ENCODE measurements at regions not wholly inside any gene's neighbourhood (a gene's known extent, or its start where the extent isn't known, plus 50 kb on each side); places are given as distances from the start of the nearest gene placed in this dataset. TPM values are rescaled to one million over a fixed set of nuclear protein-coding genes. Genes with fewer than 3 reads are reported as not detected.

DNA sequence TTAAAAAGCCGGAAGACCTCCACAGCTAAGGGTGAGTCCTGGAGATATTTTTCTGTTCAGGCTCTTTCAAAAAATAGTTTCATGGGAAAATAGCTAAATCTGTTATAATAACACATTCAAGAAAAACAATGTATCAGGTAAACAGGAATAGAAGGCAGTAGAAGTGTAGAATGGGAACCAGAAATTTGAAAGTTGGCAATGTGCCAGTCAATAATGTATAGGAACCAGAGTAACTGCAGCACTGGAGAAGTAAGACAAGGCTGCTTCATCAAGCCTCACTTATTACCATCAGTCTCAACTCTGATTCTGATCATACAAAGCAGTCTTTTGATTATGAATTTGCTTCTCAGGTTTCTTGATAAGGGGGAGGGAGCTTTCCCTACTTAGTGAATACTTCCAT is 81.4 kb upstream of the VRK2 start:
- H3K9ac ChIP-seq (ENCODE audit: low read depth, low read length): no peak overlapping the region
- H3K9me3 ChIP-seq (replicated peaks; ENCODE audit: low read length): no peaks in the 10 kb centered on the region
- no peak overlapping the region for H3K4me3 ChIP-seq (ENCODE audit: low read length)
- no peak overlapping the region for H3K4me2 ChIP-seq (ENCODE audit: low read length)
- no peaks in the 10 kb centered on the region for H3K36me3 ChIP-seq (ENCODE audit: insufficient read depth, low read length)
- no peaks in the 10 kb centered on the region for H3K4me1 ChIP-seq (ENCODE audit: control insufficient read depth, insufficient read depth, low read length)
- H3K27me3 ChIP-seq (ENCODE audit: control insufficient read depth, insufficient read depth, low read length): no peaks in the 10 kb centered on the region

DNA sequence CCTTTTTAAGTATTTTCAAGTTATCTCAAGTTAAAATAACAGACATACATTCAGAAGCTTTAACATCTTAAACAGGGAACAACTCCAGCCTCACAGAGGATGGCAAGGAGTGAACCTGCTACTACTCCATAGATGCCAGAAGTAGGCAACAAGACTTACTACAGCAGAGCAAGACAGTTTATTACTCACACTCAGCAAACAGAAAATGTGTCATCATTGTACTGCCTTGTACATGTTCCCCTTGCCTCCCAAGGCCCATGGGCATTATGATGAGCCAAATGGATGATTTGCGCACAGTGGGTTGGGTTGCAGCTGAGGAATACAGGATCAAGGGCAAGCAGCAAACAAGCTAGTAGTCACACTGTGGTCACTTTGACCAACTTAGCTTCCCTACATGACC is 80.6 kb upstream of the VRK2 start:
- Histone ChIP-seq H3K9ac (ENCODE audit: low read depth, low read length) (no peak overlapping the region), H3K27me3 (ENCODE audit: control insufficient read depth, insufficient read depth, low read length) (no peaks in the 10 kb centered on the region), H3K4me1 (ENCODE audit: control insufficient read depth, insufficient read depth, low read length) (no peaks in the 10 kb centered on the region), H3K4me2 (ENCODE audit: low read length) (no peak overlapping the region), H3K9me3 (replicated peaks; ENCODE audit: low read length) (no peaks in the 10 kb centered on the region), H3K36me3 (ENCODE audit: insufficient read depth, low read length) (no peaks in the 10 kb centered on the region), H3K4me3 (ENCODE audit: low read length) (no peak overlapping the region)

DNA sequence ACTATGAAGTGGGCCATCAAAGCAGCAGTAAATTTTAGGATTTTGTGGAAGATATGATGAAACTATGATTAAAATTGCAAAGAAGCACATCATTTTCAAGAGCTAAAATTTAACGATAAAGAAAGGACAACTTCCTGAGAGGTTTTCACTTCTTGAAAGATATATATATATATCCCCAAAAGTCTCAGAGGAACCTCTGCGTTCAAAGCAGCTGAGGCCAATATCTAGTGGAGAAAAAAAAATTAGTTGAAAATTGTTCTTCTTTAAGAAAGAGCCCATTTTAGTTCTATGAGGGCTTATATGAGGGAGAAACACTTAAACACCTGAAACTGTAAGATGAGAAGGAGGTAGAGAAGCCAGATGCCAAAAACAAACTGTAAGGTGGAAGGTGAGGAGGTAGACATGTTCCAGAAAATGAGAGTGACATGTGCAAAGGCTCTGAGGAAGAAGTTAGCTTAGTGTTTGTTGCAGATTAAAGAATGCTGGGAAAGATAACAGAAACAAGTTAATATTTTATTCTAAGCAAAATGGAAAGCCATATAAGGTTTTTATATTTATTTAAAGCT is 72.9 kb upstream of the VRK2 start:
- Histone ChIP-seq H3K9ac (ENCODE audit: low read depth, low read length) (no peak overlapping the region), H3K4me1 (ENCODE audit: control insufficient read depth, insufficient read depth, low read length) (no peaks in the 10 kb centered on the region), H3K4me2 (ENCODE audit: low read length) (no peak overlapping the region), H3K9me3 (replicated peaks; ENCODE audit: low read length) (no peaks in the 10 kb centered on the region), H3K4me3 (ENCODE audit: low read length) (no peak overlapping the region), H3K27me3 (ENCODE audit: control insufficient read depth, insufficient read depth, low read length) (no peaks in the 10 kb centered on the region), H3K36me3 (ENCODE audit: insufficient read depth, low read length) (no peaks in the 10 kb centered on the region)

DNA sequence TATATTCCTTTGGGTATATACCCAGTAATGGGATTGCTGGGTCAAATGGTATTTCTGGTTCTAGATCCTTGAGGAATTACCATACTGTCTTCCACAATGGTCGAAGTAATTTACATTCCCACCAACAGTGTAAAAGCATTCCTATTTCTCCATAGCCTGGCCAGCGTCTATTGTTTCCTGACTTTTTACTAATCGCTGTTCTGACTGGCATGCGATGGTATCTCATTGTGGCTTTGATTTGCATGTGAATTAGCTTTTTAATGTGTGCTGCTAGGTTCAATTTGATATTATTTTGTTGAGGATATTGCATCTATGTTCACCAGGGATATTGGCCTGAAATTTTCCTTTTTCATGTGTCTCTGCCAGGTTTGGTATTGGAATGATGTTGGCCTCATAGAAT is 67.4 kb upstream of the VRK2 start:
- no peaks in the 10 kb centered on the region for H3K36me3 ChIP-seq (ENCODE audit: insufficient read depth, low read length)
- no peaks in the 10 kb centered on the region for H3K9me3 ChIP-seq (replicated peaks; ENCODE audit: low read length)
- peaks cover 16% of the 10 kb centered on the region for H3K4me1 ChIP-seq (ENCODE audit: control insufficient read depth, insufficient read depth, low read length)
- no peak overlapping the region for H3K4me2 ChIP-seq (ENCODE audit: low read length)
- H3K27me3 ChIP-seq (ENCODE audit: control insufficient read depth, insufficient read depth, low read length): no peaks in the 10 kb centered on the region
- H3K4me3 ChIP-seq (ENCODE audit: low read length): no peak overlapping the region
- H3K9ac ChIP-seq (ENCODE audit: low read depth, low read length): no peak overlapping the region

DNA sequence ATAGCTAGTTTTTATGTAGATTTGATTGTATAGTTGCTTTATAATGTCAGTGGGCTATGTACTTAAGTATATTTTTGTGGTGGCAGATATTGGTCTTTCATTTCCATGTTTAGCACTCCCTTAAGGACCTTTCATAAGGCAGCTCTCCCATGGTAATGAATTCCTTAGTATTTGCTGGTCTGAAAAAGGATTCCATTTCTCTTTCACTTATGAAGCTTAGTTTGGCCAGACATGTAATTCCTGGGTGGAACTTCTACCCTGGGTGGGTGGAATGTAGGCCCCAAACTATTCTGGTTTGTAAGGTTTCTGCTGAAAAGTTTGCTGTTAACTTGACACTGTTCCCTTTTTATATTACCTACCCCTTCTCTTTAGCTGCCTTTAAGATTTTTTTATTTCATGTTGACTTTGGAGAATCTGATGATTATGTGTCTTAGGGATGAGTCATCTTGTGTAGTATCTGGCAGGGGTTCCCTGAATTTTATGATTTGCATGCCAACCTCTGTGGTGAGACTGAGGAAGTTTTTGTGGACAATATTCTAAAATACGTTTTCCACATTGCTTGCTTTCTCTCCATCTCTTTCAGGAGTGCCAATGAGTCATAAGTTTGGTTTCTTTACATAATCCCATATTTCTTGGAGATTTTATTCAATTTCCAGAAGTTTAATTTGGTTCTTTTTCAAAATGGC is 65.4 kb upstream of the VRK2 start:
- H3K27me3 ChIP-seq (ENCODE audit: control insufficient read depth, insufficient read depth, low read length): no peaks in the 10 kb centered on the region
- no peaks in the 10 kb centered on the region for H3K36me3 ChIP-seq (ENCODE audit: insufficient read depth, low read length)
- H3K9me3 ChIP-seq (replicated peaks; ENCODE audit: low read length): no peaks in the 10 kb centered on the region
- H3K9ac ChIP-seq (ENCODE audit: low read depth, low read length): no peak overlapping the region
- peaks cover 16% of the 10 kb centered on the region for H3K4me1 ChIP-seq (ENCODE audit: control insufficient read depth, insufficient read depth, low read length)
- H3K4me3 ChIP-seq (ENCODE audit: low read length): no peak overlapping the region
- peak overlapping the region; percentile 53 for H3K4me2 ChIP-seq (ENCODE audit: low read length)

DNA sequence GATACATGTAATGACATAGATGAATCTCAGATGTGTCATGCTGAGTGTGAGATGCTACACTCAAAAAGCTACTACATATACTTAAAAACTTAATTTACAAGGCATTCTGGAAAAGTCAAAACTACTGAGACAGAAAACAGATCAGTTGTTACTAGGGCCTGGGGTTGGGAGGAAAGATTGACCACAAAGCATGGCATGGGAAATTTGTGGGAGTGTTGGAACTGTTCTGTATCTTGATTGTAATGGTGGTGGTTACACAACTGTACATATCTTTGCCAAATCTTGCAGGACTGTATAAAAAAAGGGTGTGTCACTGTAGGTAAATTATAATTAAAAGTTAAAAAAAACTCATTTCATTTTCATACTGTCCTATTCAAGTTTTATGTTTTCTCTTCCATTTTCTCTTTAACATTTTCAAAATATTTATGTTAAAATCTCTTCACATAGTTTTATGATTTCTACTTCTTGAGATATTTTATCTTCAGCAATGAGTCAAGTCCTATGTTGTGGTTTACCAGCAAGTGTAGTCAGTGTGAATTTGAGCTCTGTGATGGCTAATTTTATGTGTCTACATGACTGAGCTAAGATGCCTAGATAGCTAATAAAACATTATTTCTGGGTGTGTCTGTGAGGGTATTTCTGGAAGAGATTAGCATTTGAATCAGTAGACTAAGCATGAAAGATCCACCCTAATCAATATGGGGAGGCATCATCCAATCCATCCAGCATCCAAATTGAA is 58.6 kb upstream of the VRK2 start:
- Histone ChIP-seq H3K4me3 (ENCODE audit: low read length) (no peak overlapping the region), H3K27me3 (ENCODE audit: control insufficient read depth, insufficient read depth, low read length) (no peaks in the 10 kb centered on the region), H3K4me2 (ENCODE audit: low read length) (no peak overlapping the region), H3K9me3 (replicated peaks; ENCODE audit: low read length) (no peaks in the 10 kb centered on the region), H3K36me3 (ENCODE audit: insufficient read depth, low read length) (no peaks in the 10 kb centered on the region), H3K9ac (ENCODE audit: low read depth, low read length) (no peak overlapping the region), H3K4me1 (ENCODE audit: control insufficient read depth, insufficient read depth, low read length) (peaks cover 4% of the 10 kb centered on the region)

DNA sequence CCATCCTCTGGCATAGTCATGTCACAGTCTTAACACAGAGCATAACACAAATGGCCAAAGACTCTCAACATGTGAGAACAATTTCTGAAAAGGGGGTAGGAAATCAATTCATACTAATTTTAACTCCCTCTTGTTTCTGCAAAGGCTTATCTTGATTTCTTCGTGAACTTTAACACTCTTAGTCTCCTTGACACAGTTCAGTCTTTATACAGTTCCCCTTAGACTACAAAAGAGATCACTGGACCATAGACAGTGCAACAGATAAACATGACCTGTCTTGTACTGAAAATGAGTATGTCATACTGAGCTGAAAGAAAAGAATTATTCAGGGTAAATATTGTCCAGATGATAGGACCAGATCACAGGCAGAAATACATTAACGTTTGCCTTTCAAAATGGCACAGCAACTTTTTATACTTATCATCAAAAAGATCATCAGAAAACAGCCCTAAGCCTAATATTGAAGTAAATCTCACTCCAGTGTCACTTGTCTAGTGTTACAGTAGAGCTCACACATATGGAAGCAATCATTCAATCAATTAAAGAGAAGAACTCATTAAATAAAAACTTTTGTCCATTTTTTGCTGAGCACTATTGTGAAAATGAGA is 56.4 kb upstream of the VRK2 start:
- no peak overlapping the region for H3K4me2 ChIP-seq (ENCODE audit: low read length)
- H3K36me3 ChIP-seq (ENCODE audit: insufficient read depth, low read length): no peaks in the 10 kb centered on the region
- H3K9me3 ChIP-seq (replicated peaks; ENCODE audit: low read length): no peaks in the 10 kb centered on the region
- no peak overlapping the region for H3K4me3 ChIP-seq (ENCODE audit: low read length)
- no peaks in the 10 kb centered on the region for H3K27me3 ChIP-seq (ENCODE audit: control insufficient read depth, insufficient read depth, low read length)
- H3K4me1 ChIP-seq (ENCODE audit: control insufficient read depth, insufficient read depth, low read length): peaks cover 4% of the 10 kb centered on the region
- H3K9ac ChIP-seq (ENCODE audit: low read depth, low read length): no peak overlapping the region

Small RNA genes lying in the stretch of these regions (small RNA-seq; reads per million reads assigned to genes)
- not detected for gene PPIAP63
- 2.0 reads per million, percentile 65 among the genes with 10 or more reads in this experiment for gene RF00592
